ENCODE measurements at regions not wholly inside any gene's neighbourhood (a gene's known extent, or its start where the extent isn't known, plus 50 kb on each side); places are given as distances from the start of the nearest gene placed in this dataset.

DNA sequence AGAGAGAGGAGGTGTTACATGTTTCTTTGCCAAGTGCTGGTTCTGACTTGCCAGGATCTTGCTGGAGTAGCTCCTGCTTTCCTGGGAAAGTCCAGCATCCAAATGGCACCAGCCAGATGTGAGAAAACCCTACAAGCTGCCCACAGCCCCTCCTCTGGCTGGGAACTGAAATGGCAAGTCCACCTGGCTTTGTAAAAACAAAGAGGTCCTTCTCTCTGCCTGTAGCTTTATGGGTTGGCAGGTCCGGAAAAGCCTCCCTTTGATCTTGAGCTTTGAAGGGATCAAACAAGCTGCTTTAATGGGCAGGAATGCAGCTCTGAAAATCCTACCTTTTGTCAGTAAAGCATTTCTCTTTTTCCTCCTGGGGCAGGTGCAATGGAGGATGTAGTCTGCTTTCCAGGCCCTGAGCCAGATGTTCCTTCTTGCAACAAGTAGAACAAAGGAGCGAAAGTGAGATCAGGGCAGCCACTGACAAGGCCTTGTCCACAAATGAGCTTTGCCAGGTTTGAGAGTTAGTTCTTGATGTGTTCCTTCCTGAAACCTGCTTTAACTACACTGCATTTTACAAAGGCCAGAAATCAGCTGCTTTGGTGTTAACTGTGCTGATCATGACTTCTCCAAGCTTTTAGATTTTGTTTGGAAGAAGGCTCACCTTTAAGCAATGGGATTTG, 456.7 kb downstream of the ZNF608 start:
- no peaks in the 10 kb centered on the region for H3K4me1 ChIP-seq

GRCh38 chr5:124289130-124289529, 457.3 kb downstream of the ZNF608 start:
- no peaks in the 10 kb centered on the region for H3K9me3 ChIP-seq
- no peak for TF ChIP-seq POLR2A (IDR thresholded peaks at IDR 0.05)
- TF ChIP-seq, protein P1, sequence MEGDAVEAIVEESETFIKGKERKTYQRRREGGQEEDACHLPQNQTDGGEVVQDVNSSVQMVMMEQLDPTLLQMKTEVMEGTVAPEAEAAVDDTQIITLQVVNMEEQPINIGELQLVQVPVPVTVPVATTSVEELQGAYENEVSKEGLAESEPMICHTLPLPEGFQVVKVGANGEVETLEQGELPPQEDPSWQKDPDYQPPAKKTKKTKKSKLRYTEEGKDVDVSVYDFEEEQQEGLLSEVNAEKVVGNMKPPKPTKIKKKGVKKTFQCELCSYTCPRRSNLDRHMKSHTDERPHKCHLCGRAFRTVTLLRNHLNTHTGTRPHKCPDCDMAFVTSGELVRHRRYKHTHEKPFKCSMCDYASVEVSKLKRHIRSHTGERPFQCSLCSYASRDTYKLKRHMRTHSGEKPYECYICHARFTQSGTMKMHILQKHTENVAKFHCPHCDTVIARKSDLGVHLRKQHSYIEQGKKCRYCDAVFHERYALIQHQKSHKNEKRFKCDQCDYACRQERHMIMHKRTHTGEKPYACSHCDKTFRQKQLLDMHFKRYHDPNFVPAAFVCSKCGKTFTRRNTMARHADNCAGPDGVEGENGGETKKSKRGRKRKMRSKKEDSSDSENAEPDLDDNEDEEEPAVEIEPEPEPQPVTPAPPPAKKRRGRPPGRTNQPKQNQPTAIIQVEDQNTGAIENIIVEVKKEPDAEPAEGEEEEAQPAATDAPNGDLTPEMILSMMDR (IDR thresholded peaks at IDR 0.05), result no peak
- DNase-seq, result peak in 1 of 3 donors; percentile 49
- no peaks in the 10 kb centered on the region for H3K36me3 ChIP-seq
- H3K4me1 ChIP-seq, result no peaks in the 10 kb centered on the region
- no peak overlapping the region for H3K4me3 ChIP-seq
- no peaks in the 10 kb centered on the region for H3K27me3 ChIP-seq
- no peak overlapping the region for H3K27ac ChIP-seq

More for the DNA sequence above, 456.7 kb downstream of the ZNF608 start:
- no peak for DNase-seq
- Histone ChIP-seq H3K27me3 (no peaks in the 10 kb centered on the region), H3K36me3 (no peaks in the 10 kb centered on the region), H3K27ac (no peak overlapping the region), H3K9me3 (no peaks in the 10 kb centered on the region), H3K4me3 (no peak overlapping the region)
- TF ChIP-seq, protein P1 (IDR thresholded peaks at IDR 0.05), result no peak
- TF ChIP-seq POLR2A (IDR thresholded peaks at IDR 0.05), result no peak

GRCh38 chr5:124287813-124288212, 458.6 kb downstream of the ZNF608 start:
- H3K27ac ChIP-seq, result no peak overlapping the region
- DNase-seq, result no peak
- TF ChIP-seq POLR2A (IDR thresholded peaks at IDR 0.05), result no peak
- TF ChIP-seq, protein P1 (IDR thresholded peaks at IDR 0.05), result no peak
- no peaks in the 10 kb centered on the region for H3K4me1 ChIP-seq
- H3K36me3 ChIP-seq, result no peaks in the 10 kb centered on the region
- no peak overlapping the region for H3K4me3 ChIP-seq
- no peaks in the 10 kb centered on the region for H3K9me3 ChIP-seq
- no peaks in the 10 kb centered on the region for H3K27me3 ChIP-seq

- Histone ChIP-seq H3K27ac (no peak overlapping the region), H3K9me3 (no peaks in the 10 kb centered on the region), H3K4me1 (no peaks in the 10 kb centered on the region), H3K27me3 (no peaks in the 10 kb centered on the region), H3K36me3 (no peaks in the 10 kb centered on the region), H3K4me3 (no peak overlapping the region)
- DNase-seq, result no peak
- no peak for TF ChIP-seq POLR2A (IDR thresholded peaks at IDR 0.05)
- TF ChIP-seq, protein P1 (IDR thresholded peaks at IDR 0.05), result no peak
Measured at GRCh38 chr5:124285733-124286132, 460.7 kb downstream of the ZNF608 start.

DNA sequence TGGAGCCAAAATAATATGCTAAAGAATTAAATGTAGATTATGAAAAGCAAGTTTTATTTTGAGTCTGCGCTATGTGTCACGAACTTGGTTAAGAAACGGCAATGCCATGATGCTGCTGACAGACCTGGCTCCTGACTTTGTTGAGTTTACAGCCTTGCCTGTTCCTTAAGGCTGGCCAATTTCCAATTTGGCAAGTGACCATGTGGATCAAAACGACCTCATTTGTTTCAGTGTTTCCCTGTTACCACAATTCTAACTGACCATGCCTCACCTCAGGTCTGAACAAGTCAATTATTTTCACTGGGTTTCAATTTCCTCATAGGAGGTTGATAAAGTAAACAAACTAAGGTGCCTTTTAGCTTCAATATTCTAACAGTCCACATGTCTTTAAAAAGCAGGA, 461.4 kb downstream of the ZNF608 start:
- Histone ChIP-seq H3K9me3 (no peaks in the 10 kb centered on the region), H3K4me1 (no peaks in the 10 kb centered on the region), H3K4me3 (no peak overlapping the region), H3K27ac (no peak overlapping the region), H3K36me3 (no peaks in the 10 kb centered on the region), H3K27me3 (no peaks in the 10 kb centered on the region)
- no peak for DNase-seq
- TF ChIP-seq, protein P1 (IDR thresholded peaks at IDR 0.05), result no peak
- TF ChIP-seq POLR2A (IDR thresholded peaks at IDR 0.05), result no peak

DNA sequence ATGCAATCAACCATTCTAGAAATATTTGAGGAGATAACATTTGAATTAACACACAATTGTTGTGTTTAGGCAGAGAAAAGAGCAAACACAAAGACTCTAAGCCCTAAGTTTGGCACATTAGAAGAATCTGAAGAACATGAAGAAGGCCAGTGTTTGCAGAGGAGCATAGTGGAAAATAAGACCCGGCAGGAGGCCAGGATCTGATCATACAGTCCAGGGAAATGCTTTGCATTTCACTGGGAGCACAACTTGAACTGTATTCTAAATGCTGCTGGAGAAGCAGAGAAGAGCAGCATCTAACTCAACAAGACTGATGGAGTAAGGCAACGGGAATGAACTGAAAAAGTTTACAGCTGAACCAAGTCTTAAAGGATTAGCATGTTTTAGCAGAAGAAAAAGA, 463.4 kb downstream of the ZNF608 start:
- H3K4me1 ChIP-seq, result no peaks in the 10 kb centered on the region
- H3K4me3 ChIP-seq, result no peak overlapping the region
- no peak for DNase-seq
- no peaks in the 10 kb centered on the region for H3K27me3 ChIP-seq
- TF ChIP-seq, protein P1 (IDR thresholded peaks at IDR 0.05), result no peak
- no peak for TF ChIP-seq POLR2A (IDR thresholded peaks at IDR 0.05)
- H3K27ac ChIP-seq, result no peak overlapping the region
- no peaks in the 10 kb centered on the region for H3K9me3 ChIP-seq
- H3K36me3 ChIP-seq, result no peaks in the 10 kb centered on the region
